HEK293 (cell line): ENCODE measurements at regions not wholly inside any gene's neighbourhood (a gene's known extent, or its start where the extent isn't known, plus 50 kb on each side); places are given as distances from the start of the nearest gene placed in this dataset.

ENCODE experiments used
- CTCF ChIA-PET: fragments of 350-600 bp; formaldehyde crosslinking; extraction: SDS; loops from one replicate; lab custom pipeline; 2021; ENCODE audit warnings: antibody characterized with exemption; lab: Yijun Ruan, JAX
- POLR2A ChIA-PET: fragments of 300-600 bp; formaldehyde crosslinking; extraction: SDS; loops from one replicate; lab custom pipeline; 2020; ENCODE audit warnings: antibody characterized with exemption, inconsistent platforms; lab: Yijun Ruan, JAX
- H3K27ac ChIP-seq: fragments of 200-500 bp; sonication (Bioruptor generic); 2 replicates; pipeline ENCODE4 v1.5.1; 2014; ENCODE audit warnings: low read depth, low read length, control low read depth, inconsistent platforms; ENCODE audit errors: extremely low read depth
- H3K36me3 ChIP-seq, 2 experiments: fragments of 200-500 bp in 1 of 2; sonication (Bioruptor generic) in 1 of 2; 1 replicate in 1 of 2; 2 replicates in 1 of 2; pipeline ENCODE4 v1.5.1; 2014 to 2017; ENCODE audit warnings: inconsistent platforms in 2 of 2, low read length in 2 of 2; ENCODE audit not compliant: control insufficient read depth in 2 of 2, insufficient read depth in 1 of 2
- H3K4me1 ChIP-seq: fragments of 200-500 bp; sonication (Bioruptor generic); 2 replicates; pipeline ENCODE4 v1.5.1; 2014; ENCODE audit warnings: mild to moderate bottlenecking, low read length, inconsistent platforms; ENCODE audit not compliant: control insufficient read depth, insufficient read depth
- H3K4me3 ChIP-seq: 2 replicates; pipeline ENCODE4 v1.5.1; 2011; ENCODE audit warnings: low read depth, mild to moderate bottlenecking, control low read depth, low read length, moderate library complexity
- H3K9me3 ChIP-seq: fragments of 200-500 bp; sonication (Bioruptor generic); 2 replicates; pipeline ENCODE4 v1.5.1; 2014; ENCODE audit warnings: low read depth, low read length, inconsistent platforms; ENCODE audit not compliant: control insufficient read depth, insufficient read depth
- FEZF1 ChIP-seq: fragments of 450-650 bp; formaldehyde crosslinking; IDR thresholded peaks from 2 replicates; pipeline ENCODE4 v1.5.1; 2016; ENCODE audit warnings: missing biosample characterization, missing genetic modification characterization
- KLF1 ChIP-seq: fragments of 450-650 bp; formaldehyde crosslinking; IDR thresholded peaks from 2 replicates; pipeline ENCODE4 v1.5.1; 2016; ENCODE audit warnings: missing biosample characterization, missing genetic modification characterization
- KLF9 ChIP-seq: fragments of 450-650 bp; formaldehyde crosslinking; IDR thresholded peaks from 2 replicates; pipeline ENCODE4 v1.5.1; 2016; ENCODE audit warnings: missing biosample characterization, missing genetic modification characterization, low read depth
- OSR2 ChIP-seq: fragments of 450-650 bp; formaldehyde crosslinking; IDR thresholded peaks from 2 replicates; pipeline ENCODE4 v1.5.1; 2016; ENCODE audit warnings: missing biosample characterization, missing genetic modification characterization
- ZBTB7A ChIP-seq: fragments of 450-650 bp; formaldehyde crosslinking; IDR thresholded peaks from 2 replicates; pipeline ENCODE4 v1.5.1; 2016; ENCODE audit warnings: low read depth, missing biosample characterization, missing genetic modification characterization
- ZBTB8A ChIP-seq: fragments of 450-650 bp; formaldehyde crosslinking; IDR thresholded peaks from 2 replicates; pipeline ENCODE4 v1.5.1; 2016; ENCODE audit warnings: missing biosample characterization, missing genetic modification characterization
- ZFP41 ChIP-seq: fragments of 450-650 bp; formaldehyde crosslinking; IDR thresholded peaks from 2 replicates; pipeline ENCODE4 v1.5.1; 2016; ENCODE audit warnings: missing biosample characterization, missing genetic modification characterization, borderline replicate concordance
- ZNF10 ChIP-seq: fragments of 450-650 bp; formaldehyde crosslinking; IDR thresholded peaks from 2 replicates; pipeline ENCODE4 v1.5.1; 2017; ENCODE audit warnings: missing biosample characterization, missing genetic modification characterization
- ZNF19 ChIP-seq: fragments of 450-650 bp; formaldehyde crosslinking; IDR thresholded peaks from 2 replicates; pipeline ENCODE4; 2016; ENCODE audit warnings: missing biosample characterization, missing genetic modification characterization, low read depth
- ZNF211 ChIP-seq: fragments of 450-650 bp; formaldehyde crosslinking; IDR thresholded peaks from 2 replicates; pipeline ENCODE4 v1.5.1; 2016; ENCODE audit warnings: low read depth, missing biosample characterization, missing genetic modification characterization
- ZNF23 ChIP-seq: fragments of 450-650 bp; formaldehyde crosslinking; IDR thresholded peaks from 2 replicates; pipeline ENCODE4 v1.5.1; 2016; ENCODE audit warnings: missing biosample characterization, missing genetic modification characterization, borderline replicate concordance
- ZNF354C ChIP-seq: fragments of 450-650 bp; formaldehyde crosslinking; IDR thresholded peaks from 2 replicates; pipeline ENCODE4 v1.5.1; 2016; ENCODE audit warnings: missing biosample characterization, missing genetic modification characterization, low read depth, borderline replicate concordance
- ZNF37A ChIP-seq: fragments of 450-650 bp; IDR thresholded peaks from 2 replicates; pipeline ENCODE4 v1.5.1; 2018; ENCODE audit warnings: missing biosample characterization, missing genetic modification characterization
- ZNF501 ChIP-seq: fragments of 450-650 bp; formaldehyde crosslinking; IDR thresholded peaks from 2 replicates; pipeline ENCODE4 v1.5.1; 2016; ENCODE audit warnings: missing biosample characterization, missing genetic modification characterization
- ZNF660 ChIP-seq: fragments of 450-650 bp; IDR thresholded peaks from 2 replicates; pipeline ENCODE4 v1.5.1; 2018; ENCODE audit warnings: missing biosample characterization, mild to moderate bottlenecking, missing genetic modification characterization
- ZNF76 ChIP-seq: fragments of 450-650 bp; formaldehyde crosslinking; IDR thresholded peaks from 2 replicates; pipeline ENCODE4; 2016; ENCODE audit warnings: low read depth, missing biosample characterization, missing genetic modification characterization, borderline replicate concordance
- ZNF768 ChIP-seq: fragments of 450-650 bp; formaldehyde crosslinking; IDR thresholded peaks from 2 replicates; pipeline ENCODE4 v1.5.1; 2018; ENCODE audit warnings: missing biosample characterization, mild to moderate bottlenecking, missing genetic modification characterization
- ZNF791 ChIP-seq: fragments of 450-650 bp; formaldehyde crosslinking; IDR thresholded peaks from 2 replicates; pipeline ENCODE4 v1.5.1; 2016; ENCODE audit warnings: missing biosample characterization, missing genetic modification characterization
- TF ChIP-seq, protein P1 (sequence below): fragments of 450-650 bp; formaldehyde crosslinking; IDR thresholded peaks from 2 replicates; pipeline ENCODE4 v1.5.1; 2017; ENCODE audit warnings: missing biosample characterization, missing genetic modification characterization
- TF ChIP-seq, protein P2 (sequence below): fragments of 450-650 bp; formaldehyde crosslinking; IDR thresholded peaks from 2 replicates; pipeline ENCODE4 v1.5.1; 2016; ENCODE audit warnings: missing biosample characterization, missing genetic modification characterization
- TF ChIP-seq, protein P3 (sequence below): fragments of 450-650 bp; formaldehyde crosslinking; IDR thresholded peaks from 2 replicates; pipeline ENCODE4 v1.5.1; 2017; ENCODE audit warnings: missing biosample characterization, mild to moderate bottlenecking, missing genetic modification characterization, moderate library complexity
- TF ChIP-seq, protein P4 (sequence below): fragments of 450-650 bp; formaldehyde crosslinking; conservative IDR thresholded peaks from 2 replicates; pipeline ENCODE4 v1.5.1; 2016; ENCODE audit warnings: low read depth, missing biosample characterization, missing genetic modification characterization

DNA sequence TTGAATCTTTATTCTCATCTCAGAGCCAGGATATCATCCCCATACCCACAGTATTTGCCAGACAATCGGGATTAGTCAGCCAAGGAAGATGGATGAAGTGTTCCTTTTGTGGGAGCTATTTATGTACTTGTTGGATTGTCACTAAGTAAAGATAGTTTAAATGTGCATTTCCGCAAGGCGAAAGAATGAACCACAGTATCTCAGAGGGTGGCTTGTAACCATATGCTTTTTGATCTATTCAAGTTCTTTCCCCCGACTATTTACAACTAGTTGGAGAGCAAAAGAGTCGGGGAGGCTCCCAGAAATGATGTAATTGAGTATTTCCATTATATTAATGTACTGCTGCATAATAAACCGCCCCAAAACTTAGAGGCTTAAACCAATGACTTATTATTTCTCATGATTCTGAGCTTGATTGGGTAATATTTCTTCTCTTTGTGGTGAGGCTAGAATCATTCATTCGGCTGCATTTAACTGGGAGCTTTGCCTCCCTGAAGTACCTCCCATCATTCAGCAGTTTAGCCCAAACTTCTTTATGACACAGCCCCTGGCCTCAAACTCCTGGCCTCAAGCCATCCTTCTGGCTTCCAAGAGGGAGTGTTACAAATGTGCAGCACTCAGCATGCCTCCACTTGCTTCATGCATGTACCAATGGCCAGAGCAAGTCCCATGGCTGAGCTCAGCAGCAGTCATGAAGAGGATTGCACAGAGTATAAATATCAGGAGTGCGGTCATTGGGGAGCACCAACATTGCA, 423.7 kb downstream of the METTL4 start:
- ChIA-PET POLR2A (no interaction called here), CTCF (interaction anchor here (0.7 kb wide), 1 partner anchor 57 kb away, joined by 3 read pairs; no protein-coding TSS in a partner anchor)
- TF ChIP-seq KLF9 (tag by site-specific recombination) (no peak), ZNF501 (tag by site-specific recombination) (no peak), KLF1 (tag by site-specific recombination) (no peak), ZNF768 (tag by site-specific recombination) (no peak)
- TF ChIP-seq, protein P1, sequence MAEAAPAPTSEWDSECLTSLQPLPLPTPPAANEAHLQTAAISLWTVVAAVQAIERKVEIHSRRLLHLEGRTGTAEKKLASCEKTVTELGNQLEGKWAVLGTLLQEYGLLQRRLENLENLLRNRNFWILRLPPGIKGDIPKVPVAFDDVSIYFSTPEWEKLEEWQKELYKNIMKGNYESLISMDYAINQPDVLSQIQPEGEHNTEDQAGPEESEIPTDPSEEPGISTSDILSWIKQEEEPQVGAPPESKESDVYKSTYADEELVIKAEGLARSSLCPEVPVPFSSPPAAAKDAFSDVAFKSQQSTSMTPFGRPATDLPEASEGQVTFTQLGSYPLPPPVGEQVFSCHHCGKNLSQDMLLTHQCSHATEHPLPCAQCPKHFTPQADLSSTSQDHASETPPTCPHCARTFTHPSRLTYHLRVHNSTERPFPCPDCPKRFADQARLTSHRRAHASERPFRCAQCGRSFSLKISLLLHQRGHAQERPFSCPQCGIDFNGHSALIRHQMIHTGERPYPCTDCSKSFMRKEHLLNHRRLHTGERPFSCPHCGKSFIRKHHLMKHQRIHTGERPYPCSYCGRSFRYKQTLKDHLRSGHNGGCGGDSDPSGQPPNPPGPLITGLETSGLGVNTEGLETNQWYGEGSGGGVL (tag by site-specific recombination): no peak
- H3K4me3 ChIP-seq: no peak overlapping the region
- H3K27ac ChIP-seq: no peak overlapping the region
- no peaks in the 10 kb centered on the region for H3K36me3 ChIP-seq
- no peaks in the 10 kb centered on the region for H3K9me3 ChIP-seq
- no peaks in the 10 kb centered on the region for H3K4me1 ChIP-seq

DNA sequence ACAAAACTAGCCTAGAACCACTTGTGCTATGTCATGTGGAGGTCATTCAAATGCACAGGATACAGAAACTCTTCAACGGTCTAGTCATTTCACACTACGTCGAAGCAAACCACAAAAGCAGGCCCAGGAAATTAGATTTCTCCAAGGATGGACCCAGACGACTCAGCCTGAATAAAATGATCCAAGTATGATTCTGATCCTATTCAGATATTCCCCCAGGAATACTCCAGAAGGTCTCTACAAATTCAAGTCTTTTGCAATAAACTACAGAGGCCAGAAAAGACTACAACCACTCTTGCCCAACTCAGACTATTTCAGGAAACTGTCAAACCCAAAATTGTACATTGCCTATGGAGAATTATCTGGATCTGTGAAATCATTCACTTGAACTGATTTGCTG, 422.5 kb downstream of the METTL4 start:
- TF ChIP-seq, protein P2, sequence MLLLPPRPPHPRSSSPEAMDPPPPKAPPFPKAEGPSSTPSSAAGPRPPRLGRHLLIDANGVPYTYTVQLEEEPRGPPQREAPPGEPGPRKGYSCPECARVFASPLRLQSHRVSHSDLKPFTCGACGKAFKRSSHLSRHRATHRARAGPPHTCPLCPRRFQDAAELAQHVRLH (tag by site-specific recombination): no peak
- no peak for TF ChIP-seq FEZF1
- no peak for TF ChIP-seq ZNF354C (tag by site-specific recombination)
- TF ChIP-seq ZNF10 (tag by site-specific recombination): no peak
- no peak for TF ChIP-seq OSR2 (tag by site-specific recombination)
- TF ChIP-seq, protein P3, sequence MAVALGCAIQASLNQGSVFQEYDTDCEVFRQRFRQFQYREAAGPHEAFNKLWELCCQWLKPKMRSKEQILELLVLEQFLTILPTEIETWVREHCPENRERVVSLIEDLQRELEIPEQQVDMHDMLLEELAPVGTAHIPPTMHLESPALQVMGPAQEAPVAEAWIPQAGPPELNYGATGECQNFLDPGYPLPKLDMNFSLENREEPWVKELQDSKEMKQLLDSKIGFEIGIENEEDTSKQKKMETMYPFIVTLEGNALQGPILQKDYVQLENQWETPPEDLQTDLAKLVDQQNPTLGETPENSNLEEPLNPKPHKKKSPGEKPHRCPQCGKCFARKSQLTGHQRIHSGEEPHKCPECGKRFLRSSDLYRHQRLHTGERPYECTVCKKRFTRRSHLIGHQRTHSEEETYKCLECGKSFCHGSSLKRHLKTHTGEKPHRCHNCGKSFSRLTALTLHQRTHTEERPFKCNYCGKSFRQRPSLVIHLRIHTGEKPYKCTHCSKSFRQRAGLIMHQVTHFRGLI (tag by site-specific recombination): no peak
- TF ChIP-seq KLF1 (tag by site-specific recombination): no peak
- no peak for TF ChIP-seq ZBTB8A
- no peak for TF ChIP-seq ZNF76
- H3K27ac ChIP-seq: no peak overlapping the region
- H3K36me3 ChIP-seq: no peaks in the 10 kb centered on the region
- CTCF ChIA-PET: no interaction called here
- no peaks in the 10 kb centered on the region for H3K9me3 ChIP-seq
- H3K4me1 ChIP-seq: no peaks in the 10 kb centered on the region
- no peak overlapping the region for H3K4me3 ChIP-seq
- POLR2A ChIA-PET: no interaction called here

DNA sequence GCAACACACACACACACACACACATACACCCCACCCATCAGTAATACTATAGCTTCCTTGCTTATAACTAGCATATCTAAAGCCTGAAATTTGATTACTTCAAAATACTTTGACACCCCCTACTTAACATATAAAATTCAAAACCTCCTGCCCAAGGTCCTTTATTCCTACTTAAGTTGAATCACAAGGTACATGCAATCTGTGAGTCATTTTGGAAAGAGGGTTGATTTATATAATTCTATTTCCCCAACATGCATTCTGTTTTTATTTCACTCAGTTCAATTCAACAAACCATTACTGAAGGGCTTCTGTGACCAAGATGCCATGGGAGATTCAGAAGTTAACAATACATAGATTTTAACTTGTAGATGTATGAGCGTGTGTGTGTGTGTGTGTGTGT, 420.7 kb downstream of the METTL4 start:
- ChIA-PET CTCF (no interaction called here), POLR2A (no interaction called here)
- H3K36me3 ChIP-seq: no peaks in the 10 kb centered on the region
- H3K27ac ChIP-seq: no peak overlapping the region
- no peaks in the 10 kb centered on the region for H3K9me3 ChIP-seq
- no peaks in the 10 kb centered on the region for H3K4me1 ChIP-seq
- H3K4me3 ChIP-seq: no peak overlapping the region
- no peak for TF ChIP-seq ZNF791 (tag by site-specific recombination)
- TF ChIP-seq ZFP41 (tag by site-specific recombination): no peak
- no peak for TF ChIP-seq ZNF211 (tag by site-specific recombination)
- TF ChIP-seq, protein P4, sequence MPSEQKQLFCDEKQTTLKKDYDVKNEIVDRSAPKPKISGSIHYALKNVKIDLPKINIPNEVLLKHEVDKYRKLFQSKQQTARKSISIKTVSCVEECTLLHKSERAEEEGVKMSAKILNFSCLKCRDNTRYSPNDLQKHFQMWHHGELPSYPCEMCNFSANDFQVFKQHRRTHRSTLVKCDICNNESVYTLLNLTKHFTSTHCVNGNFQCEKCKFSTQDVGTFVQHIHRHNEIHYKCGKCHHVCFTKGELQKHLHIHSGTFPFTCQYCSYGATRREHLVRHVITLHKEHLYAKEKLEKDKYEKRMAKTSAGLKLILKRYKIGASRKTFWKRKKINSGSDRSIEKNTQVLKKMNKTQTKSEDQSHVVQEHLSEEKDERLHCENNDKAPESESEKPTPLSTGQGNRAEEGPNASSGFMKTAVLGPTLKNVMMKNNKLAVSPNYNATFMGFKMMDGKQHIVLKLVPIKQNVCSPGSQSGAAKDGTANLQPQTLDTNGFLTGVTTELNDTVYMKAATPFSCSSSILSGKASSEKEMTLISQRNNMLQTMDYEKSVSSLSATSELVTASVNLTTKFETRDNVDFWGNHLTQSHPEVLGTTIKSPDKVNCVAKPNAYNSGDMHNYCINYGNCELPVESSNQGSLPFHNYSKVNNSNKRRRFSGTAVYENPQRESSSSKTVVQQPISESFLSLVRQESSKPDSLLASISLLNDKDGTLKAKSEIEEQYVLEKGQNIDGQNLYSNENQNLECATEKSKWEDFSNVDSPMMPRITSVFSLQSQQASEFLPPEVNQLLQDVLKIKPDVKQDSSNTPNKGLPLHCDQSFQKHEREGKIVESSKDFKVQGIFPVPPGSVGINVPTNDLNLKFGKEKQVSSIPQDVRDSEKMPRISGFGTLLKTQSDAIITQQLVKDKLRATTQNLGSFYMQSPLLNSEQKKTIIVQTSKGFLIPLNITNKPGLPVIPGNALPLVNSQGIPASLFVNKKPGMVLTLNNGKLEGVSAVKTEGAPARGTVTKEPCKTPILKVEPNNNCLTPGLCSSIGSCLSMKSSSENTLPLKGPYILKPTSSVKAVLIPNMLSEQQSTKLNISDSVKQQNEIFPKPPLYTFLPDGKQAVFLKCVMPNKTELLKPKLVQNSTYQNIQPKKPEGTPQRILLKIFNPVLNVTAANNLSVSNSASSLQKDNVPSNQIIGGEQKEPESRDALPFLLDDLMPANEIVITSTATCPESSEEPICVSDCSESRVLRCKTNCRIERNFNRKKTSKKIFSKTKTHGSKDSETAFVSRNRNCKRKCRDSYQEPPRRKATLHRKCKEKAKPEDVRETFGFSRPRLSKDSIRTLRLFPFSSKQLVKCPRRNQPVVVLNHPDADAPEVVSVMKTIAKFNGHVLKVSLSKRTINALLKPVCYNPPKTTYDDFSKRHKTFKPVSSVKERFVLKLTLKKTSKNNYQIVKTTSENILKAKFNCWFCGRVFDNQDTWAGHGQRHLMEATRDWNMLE (tag by site-specific recombination): no peak
- TF ChIP-seq ZNF37A (tag by site-specific recombination): no peak
- no peak for TF ChIP-seq ZNF19
- TF ChIP-seq ZNF660: no peak
- no peak for TF ChIP-seq ZNF23 (tag by site-specific recombination)
- no peak for TF ChIP-seq ZBTB7A (tag by site-specific recombination)
